B cell (primary cell): ENCODE measurements at regions not wholly inside any gene's neighbourhood (a gene's known extent, or its start where the extent isn't known, plus 50 kb on each side); places are given as distances from the start of the nearest gene placed in this dataset.

Source experiments
- EZH2 ChIP-seq: IDR thresholded peaks from 2 replicates; pipeline ENCODE4 v1.6.1; 2012; ENCODE audit warnings: borderline replicate concordance, low read depth, mild to moderate bottlenecking, moderate library complexity, low read length; ENCODE audit not compliant: insufficient read depth, poor library complexity, severe bottlenecking
- TF ChIP-seq, protein P1 (sequence below): fragments of 200-600 bp; IDR thresholded peaks from one replicate; pipeline ENCODE4 v1.8.0; 2022; ENCODE audit warnings: antibody characterized with exemption, mild to moderate bottlenecking

- TF ChIP-seq, protein P1, sequence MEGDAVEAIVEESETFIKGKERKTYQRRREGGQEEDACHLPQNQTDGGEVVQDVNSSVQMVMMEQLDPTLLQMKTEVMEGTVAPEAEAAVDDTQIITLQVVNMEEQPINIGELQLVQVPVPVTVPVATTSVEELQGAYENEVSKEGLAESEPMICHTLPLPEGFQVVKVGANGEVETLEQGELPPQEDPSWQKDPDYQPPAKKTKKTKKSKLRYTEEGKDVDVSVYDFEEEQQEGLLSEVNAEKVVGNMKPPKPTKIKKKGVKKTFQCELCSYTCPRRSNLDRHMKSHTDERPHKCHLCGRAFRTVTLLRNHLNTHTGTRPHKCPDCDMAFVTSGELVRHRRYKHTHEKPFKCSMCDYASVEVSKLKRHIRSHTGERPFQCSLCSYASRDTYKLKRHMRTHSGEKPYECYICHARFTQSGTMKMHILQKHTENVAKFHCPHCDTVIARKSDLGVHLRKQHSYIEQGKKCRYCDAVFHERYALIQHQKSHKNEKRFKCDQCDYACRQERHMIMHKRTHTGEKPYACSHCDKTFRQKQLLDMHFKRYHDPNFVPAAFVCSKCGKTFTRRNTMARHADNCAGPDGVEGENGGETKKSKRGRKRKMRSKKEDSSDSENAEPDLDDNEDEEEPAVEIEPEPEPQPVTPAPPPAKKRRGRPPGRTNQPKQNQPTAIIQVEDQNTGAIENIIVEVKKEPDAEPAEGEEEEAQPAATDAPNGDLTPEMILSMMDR, result no peak
- no peak for TF ChIP-seq EZH2
Measured at GRCh38 chr5:74468421-74468820, 172.1 kb downstream of the ENC1 start.
